GM21529 (cell line): ENCODE measurements at regions not wholly inside any gene's neighbourhood (a gene's known extent, or its start where the extent isn't known, plus 50 kb on each side); places are given as distances from the start of the nearest gene placed in this dataset.
"Not testable (repeated sequence)": the region's sequence is repeated elsewhere in the genome, so short reads cannot be mapped to it uniquely, and the experiment has no call there.

ENCODE experiments used
- ATAC-seq: cut with Tn5 transposase; IDR thresholded peaks from one replicate; pipeline ENCODE4 v1.9.1; 2021; ENCODE audit not compliant: unreplicated experiment

- ATAC-seq = no peak
Measured at GRCh38 chr2:175872721-175873120, 129.3 kb downstream of the LNPK start.

- ATAC-seq = no peak
Measured at GRCh38 chr2:175872005-175872348, 130.1 kb downstream of the LNPK start.

- ATAC-seq = no peak
Measured at GRCh38 chr2:175871331-175872004, 130.6 kb downstream of the LNPK start.

GRCh38 chr2:175865716-175866115 is 136.4 kb downstream of the LNPK start:
- no peak for ATAC-seq

GRCh38 chr2:175864137-175864850 is 137.8 kb downstream of the LNPK start:
- ATAC-seq = no peak

GRCh38 chr2:175861958-175862357 is 140.1 kb downstream of the LNPK start:
- no peak for ATAC-seq

- no peak for ATAC-seq
Measured at GRCh38 chr2:175855794-175856453, 146.1 kb downstream of the LNPK start.

- ATAC-seq = no peak
Measured at GRCh38 chr2:175855236-175855635, 146.8 kb downstream of the LNPK start.

- no peak for ATAC-seq
Measured at GRCh38 chr2:175854665-175855064, 147.4 kb downstream of the LNPK start.

- ATAC-seq = no peak
Measured at GRCh38 chr2:175854129-175854528, 147.9 kb downstream of the LNPK start.

- ATAC-seq = no peak
Measured at GRCh38 chr2:175853616-175853890, 148.5 kb downstream of the LNPK start.

GRCh38 chr2:175852879-175853615 is 149.0 kb downstream of the LNPK start:
- ATAC-seq = no peak

- no peak for ATAC-seq
Measured at GRCh38 chr2:175847128-175847527, 154.9 kb downstream of the LNPK start.

GRCh38 chr2:175844169-175844568 is 157.9 kb downstream of the LNPK start:
- no peak for ATAC-seq

- no peak for ATAC-seq
Measured at GRCh38 chr2:175843625-175844024, 158.4 kb downstream of the LNPK start.

GRCh38 chr2:175842996-175843395 is 159.1 kb downstream of the LNPK start:
- ATAC-seq = no peak

GRCh38 chr2:175840765-175841164 is 161.3 kb downstream of the LNPK start:
- not testable (repeated sequence) for ATAC-seq

GRCh38 chr2:175840256-175840655 is 161.8 kb downstream of the LNPK start:
- ATAC-seq = no peak

GRCh38 chr2:175838979-175839378 is 163.1 kb downstream of the LNPK start:
- ATAC-seq = no peak

- ATAC-seq = no peak
Measured at GRCh38 chr2:175837046-175837445, 165.0 kb downstream of the LNPK start.

GRCh38 chr2:175836361-175836760 is 165.7 kb downstream of the LNPK start:
- no peak for ATAC-seq

GRCh38 chr2:175834477-175834876 is 167.6 kb downstream of the LNPK start:
- no peak for ATAC-seq
